ENCODE measurements at regions not wholly inside any gene's neighbourhood (a gene's known extent, or its start where the extent isn't known, plus 50 kb on each side); places are given as distances from the start of the nearest gene placed in this dataset.

GRCh38 chr5:167721926-167722440, 569.5 kb upstream of the WWC1 start:
- Mint-ChIP-seq H3K36me3 (no peaks in the 10 kb centered on the region), H3K4me1 (peaks cover 0 to 8% (median 3%) of the 10 kb centered on the region in 4 donors), H3K9me3 (peaks cover 0 to 6% (median 0%) of the 10 kb centered on the region in 9 donors), H3K4me3 (no peak overlapping the region), H3K27ac (no peak overlapping the region), H3K27me3 (peaks cover 0 to 15% (median 6%) of the 10 kb centered on the region in 5 donors)
- DNase-seq: no peak
- no peak for ATAC-seq
- POLR2A ChIA-PET: no interaction called here

DNA sequence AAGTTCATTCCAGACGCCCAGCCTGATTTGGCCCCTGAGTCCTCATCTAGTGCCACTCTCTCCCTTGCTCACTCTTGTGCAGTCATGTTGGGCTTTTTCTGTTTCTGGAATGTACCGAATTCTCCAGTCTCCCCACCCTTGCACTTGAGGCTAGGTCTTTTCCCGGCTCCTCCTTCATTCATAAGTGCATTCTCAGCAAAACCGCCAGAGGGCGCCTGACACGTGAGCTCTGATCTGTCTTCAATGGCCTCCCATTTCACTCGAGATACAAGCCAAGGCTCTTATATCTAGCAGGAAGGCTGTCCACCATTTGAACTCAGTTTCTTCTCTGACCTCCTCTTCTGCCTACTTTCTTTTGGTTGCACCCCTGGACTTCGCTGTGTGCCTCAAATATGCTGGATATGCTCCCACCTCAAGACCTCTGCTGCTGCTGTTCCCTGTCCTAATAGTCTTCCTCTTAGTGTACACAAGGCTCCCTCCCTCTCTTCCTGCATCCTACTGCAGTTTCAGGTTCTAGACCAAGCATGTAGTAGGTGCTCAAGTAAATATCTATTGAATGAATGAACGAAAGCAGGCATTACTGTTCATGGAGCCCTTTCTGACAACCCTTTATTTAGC, 568.1 kb upstream of the WWC1 start:
- Mint-ChIP-seq H3K36me3 (no peaks in the 10 kb centered on the region), H3K4me3 (no peak overlapping the region), H3K27ac (no peak overlapping the region), H3K27me3 (peaks cover 0 to 15% (median 6%) of the 10 kb centered on the region in 5 donors), H3K9me3 (peaks cover 0 to 6% (median 0%) of the 10 kb centered on the region in 9 donors), H3K4me1 (peaks cover 0 to 8% (median 3%) of the 10 kb centered on the region in 4 donors)
- ATAC-seq (peak; percentile 27 to 53), DNase-seq (peak in 8 of 10 donors; percentile 17 to 71 (median 35))
- POLR2A ChIA-PET: no interaction called here

- Mint-ChIP-seq H3K27me3 (peaks cover 0 to 15% (median 3%) of the 10 kb centered on the region in 5 donors), H3K9me3 (peaks cover 0 to 6% (median 0%) of the 10 kb centered on the region in 9 donors), H3K4me1 (peaks cover 0 to 8% (median 3%) of the 10 kb centered on the region in 4 donors), H3K4me3 (no peak overlapping the region), H3K27ac (no peak overlapping the region), H3K36me3 (no peaks in the 10 kb centered on the region)
- POLR2A ChIA-PET: no interaction called here
- no peak for DNase-seq
- ATAC-seq: no peak
Observed at GRCh38 chr5:167725264-167725663, 566.2 kb upstream of the WWC1 start.

DNA sequence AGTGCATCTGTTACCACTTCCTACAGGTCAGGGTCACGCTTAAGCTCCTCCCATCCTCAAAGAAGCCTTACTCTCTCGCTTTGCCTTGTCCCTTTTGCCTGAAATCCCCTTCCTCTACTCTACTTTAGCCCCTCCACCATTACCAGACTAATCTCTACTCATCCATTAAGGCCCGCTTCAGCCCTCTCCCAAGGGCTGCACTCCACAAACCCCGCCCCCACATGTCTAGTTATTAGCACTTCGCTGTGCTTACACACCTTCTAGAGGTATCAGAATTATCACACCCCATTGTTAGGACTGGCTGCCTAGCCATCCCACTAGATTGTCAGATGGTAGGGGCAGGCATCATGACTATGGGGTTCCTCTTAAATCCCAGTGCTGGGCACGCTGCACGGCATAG, 565.7 kb upstream of the WWC1 start:
- H3K9me3 Mint-ChIP-seq: peaks cover 0 to 6% (median 0%) of the 10 kb centered on the region in 9 donors
- no peak overlapping the region for H3K27ac Mint-ChIP-seq
- DNase-seq (no peak), ATAC-seq (no peak)
- POLR2A ChIA-PET: no interaction called here
- no peaks in the 10 kb centered on the region for H3K36me3 Mint-ChIP-seq
- H3K27me3 Mint-ChIP-seq: peaks cover 0 to 15% (median 3%) of the 10 kb centered on the region in 5 donors
- no peak overlapping the region for H3K4me3 Mint-ChIP-seq
- peaks cover 0 to 8% (median 3%) of the 10 kb centered on the region in 4 donors for H3K4me1 Mint-ChIP-seq

DNA sequence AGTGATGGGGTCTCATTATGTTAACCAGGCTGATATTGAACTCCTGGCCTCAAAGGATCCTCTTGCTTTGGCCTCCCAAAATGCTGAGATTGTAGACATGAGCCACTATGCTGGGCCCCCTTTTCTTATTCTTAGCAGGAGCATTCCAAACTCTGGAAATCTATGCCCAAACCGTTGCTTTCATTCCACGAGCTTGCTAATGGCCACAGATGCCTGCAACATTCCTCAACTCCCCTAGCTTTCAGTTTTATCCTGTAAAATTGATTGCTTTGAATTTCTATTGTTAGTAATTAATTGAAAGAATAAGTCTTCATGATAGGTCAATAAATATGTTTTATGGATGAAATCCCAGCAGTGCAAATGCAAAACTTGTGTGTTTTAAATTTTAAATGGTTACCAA, 564.8 kb upstream of the WWC1 start:
- H3K27ac Mint-ChIP-seq: no peak overlapping the region
- H3K4me3 Mint-ChIP-seq: no peak overlapping the region
- no peak for DNase-seq
- peaks cover 0 to 8% (median 3%) of the 10 kb centered on the region in 4 donors for H3K4me1 Mint-ChIP-seq
- ATAC-seq: no peak
- H3K9me3 Mint-ChIP-seq: peaks cover 0 to 6% (median 0%) of the 10 kb centered on the region in 9 donors
- H3K36me3 Mint-ChIP-seq: no peaks in the 10 kb centered on the region
- POLR2A ChIA-PET: interaction anchor here (0.6 kb wide), 1 partner anchor 1600 kb away, joined by 3 read pairs; no protein-coding TSS in a partner anchor
- H3K27me3 Mint-ChIP-seq: peaks cover 0 to 14% (median 3%) of the 10 kb centered on the region in 5 donors

GRCh38 chr5:167730121-167730520, 561.3 kb upstream of the WWC1 start:
- Mint-ChIP-seq H3K36me3 (no peaks in the 10 kb centered on the region), H3K27me3 (peaks cover 0 to 4% (median 0%) of the 10 kb centered on the region in 5 donors), H3K4me1 (no peaks in the 10 kb centered on the region), H3K4me3 (no peak overlapping the region), H3K9me3 (no peaks in the 10 kb centered on the region), H3K27ac (no peak overlapping the region)
- ATAC-seq (no peak), DNase-seq (no peak)
- POLR2A ChIA-PET: no interaction called here

GRCh38 chr5:167730656-167731055, 560.8 kb upstream of the WWC1 start:
- no peak for ATAC-seq
- POLR2A ChIA-PET: no interaction called here
- Mint-ChIP-seq H3K27me3 (peaks cover 0 to 3% (median 0%) of the 10 kb centered on the region in 5 donors), H3K4me3 (no peak overlapping the region), H3K9me3 (no peaks in the 10 kb centered on the region), H3K36me3 (no peaks in the 10 kb centered on the region), H3K4me1 (no peaks in the 10 kb centered on the region), H3K27ac (no peak overlapping the region)
- DNase-seq: no peak

DNA sequence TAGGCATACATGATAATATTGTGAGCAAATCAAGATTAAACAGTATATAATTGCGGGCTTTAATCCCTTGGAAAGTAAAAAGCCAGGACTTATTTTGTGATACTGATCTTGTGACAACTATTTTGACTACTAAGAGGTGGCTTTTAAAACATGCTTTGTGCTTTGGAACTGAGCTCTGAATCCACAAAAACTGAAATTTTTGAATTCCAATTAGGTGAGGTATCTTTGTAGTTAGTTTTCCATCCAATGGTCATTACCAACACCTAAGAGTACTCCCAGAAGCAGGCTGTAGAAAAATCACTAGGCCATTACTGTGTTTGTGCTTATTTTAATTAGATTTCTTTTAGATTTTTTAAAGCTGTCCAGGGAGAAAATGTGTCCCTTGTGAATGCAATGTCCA, 559.5 kb upstream of the WWC1 start:
- POLR2A ChIA-PET: no interaction called here
- H3K9me3 Mint-ChIP-seq: peaks cover 0 to 1% (median 0%) of the 10 kb centered on the region in 9 donors

DNA sequence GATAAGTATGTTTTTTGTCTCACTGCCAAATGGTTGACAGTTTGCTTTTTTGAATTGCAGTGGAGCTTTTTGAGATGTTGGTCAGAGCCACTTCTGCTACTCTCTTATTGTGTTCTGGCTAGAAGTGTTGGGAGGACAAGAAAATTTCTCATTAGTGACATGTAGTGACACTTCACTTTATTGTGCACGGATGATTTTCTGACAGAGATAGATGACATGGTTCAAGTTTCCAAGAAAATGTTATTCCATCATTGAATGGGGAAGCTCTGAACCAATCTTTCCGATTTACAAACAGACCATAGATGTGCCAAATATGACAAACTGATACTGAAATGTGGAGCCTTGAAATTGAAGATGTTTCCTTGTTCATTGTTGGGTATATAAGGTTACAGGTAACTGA, 558.9 kb upstream of the WWC1 start:
- ATAC-seq: no peak
- no peak overlapping the region for H3K27ac Mint-ChIP-seq
- no peak overlapping the region for H3K4me3 Mint-ChIP-seq
- DNase-seq: no peak
- peaks cover 0 to 3% (median 0%) of the 10 kb centered on the region in 9 donors for H3K9me3 Mint-ChIP-seq
- POLR2A ChIA-PET: no interaction called here
- H3K27me3 Mint-ChIP-seq: no peaks in the 10 kb centered on the region
- H3K4me1 Mint-ChIP-seq: no peaks in the 10 kb centered on the region
- H3K36me3 Mint-ChIP-seq: no peaks in the 10 kb centered on the region

More for the DNA sequence above, 559.5 kb upstream of the WWC1 start:
- no peaks in the 10 kb centered on the region for H3K36me3 Mint-ChIP-seq
- no peaks in the 10 kb centered on the region for H3K4me1 Mint-ChIP-seq
- no peak overlapping the region for H3K4me3 Mint-ChIP-seq
- DNase-seq (no peak), ATAC-seq (no peak)
- no peaks in the 10 kb centered on the region for H3K27me3 Mint-ChIP-seq
- no peak overlapping the region for H3K27ac Mint-ChIP-seq

DNA sequence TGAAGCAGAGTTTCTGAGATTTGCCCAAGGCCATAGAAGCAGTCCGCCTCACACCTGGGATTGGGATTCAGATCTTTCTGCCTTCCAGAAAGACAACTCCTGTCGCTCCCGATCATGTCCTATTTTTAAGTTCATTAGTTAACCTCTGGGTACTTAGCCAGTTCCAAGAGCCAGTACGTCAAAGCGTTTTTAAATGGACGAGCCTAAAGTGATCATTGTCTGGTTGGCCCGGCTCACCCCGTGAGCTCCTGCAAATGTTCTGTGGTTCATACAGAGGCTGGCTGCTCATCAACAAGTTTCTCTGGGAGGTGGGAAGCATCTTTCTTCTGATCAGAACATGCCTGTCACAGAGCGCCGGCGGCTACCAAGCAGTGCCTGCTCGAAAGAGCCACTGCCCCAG, 554.5 kb upstream of the WWC1 start:
- no peaks in the 10 kb centered on the region for H3K27me3 Mint-ChIP-seq
- H3K9me3 Mint-ChIP-seq: peaks cover 0 to 3% (median under 1%) of the 10 kb centered on the region in 9 donors
- no peak overlapping the region for H3K27ac Mint-ChIP-seq
- POLR2A ChIA-PET: no interaction called here
- H3K36me3 Mint-ChIP-seq: no peaks in the 10 kb centered on the region
- H3K4me3 Mint-ChIP-seq: no peak overlapping the region
- ATAC-seq (no peak), DNase-seq (no peak)
- H3K4me1 Mint-ChIP-seq: no peaks in the 10 kb centered on the region

DNA sequence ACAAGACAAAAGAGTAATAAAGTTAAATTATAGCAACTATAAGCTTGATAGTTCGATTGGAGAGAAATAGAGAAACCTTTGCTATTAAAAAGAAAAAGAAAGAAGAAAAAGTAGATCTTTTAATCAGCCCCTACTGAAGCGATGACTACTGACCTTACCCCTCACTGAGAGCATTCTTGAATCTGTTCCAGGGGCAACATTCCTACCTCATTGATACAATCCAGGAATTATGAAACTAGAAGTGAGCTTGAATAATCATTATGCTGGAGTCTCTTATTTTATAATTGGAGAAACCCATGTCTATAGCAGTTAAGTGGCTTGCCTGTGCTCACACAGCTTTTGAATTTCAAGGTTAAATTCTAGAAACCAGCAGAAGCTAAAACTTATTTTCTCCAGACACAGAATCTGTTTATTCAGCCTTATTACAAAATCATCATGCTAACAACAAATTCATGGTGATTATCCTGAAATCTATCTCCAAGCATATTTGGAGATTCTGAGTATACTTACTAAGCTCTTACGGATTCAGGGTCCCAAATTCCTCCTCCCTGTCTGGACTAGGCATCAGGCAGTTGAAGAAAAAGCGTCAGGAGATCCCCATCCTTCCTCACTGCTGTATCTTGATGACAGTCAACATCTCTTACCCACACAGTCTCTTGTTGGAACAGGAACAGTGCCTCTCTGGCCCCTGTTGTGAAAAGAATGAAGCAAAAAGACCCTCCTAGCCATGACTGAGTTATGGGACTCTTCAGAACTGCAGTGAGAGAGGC, 547.6 kb upstream of the WWC1 start:
- Mint-ChIP-seq H3K9me3 (peaks cover 0 to 8% (median 0%) of the 10 kb centered on the region in 9 donors), H3K27me3 (peaks cover 0 to 2% (median 0%) of the 10 kb centered on the region in 5 donors), H3K27ac (no peak overlapping the region), H3K4me3 (no peak overlapping the region), H3K36me3 (no peaks in the 10 kb centered on the region), H3K4me1 (no peaks in the 10 kb centered on the region)
- POLR2A ChIA-PET: no interaction called here
- ATAC-seq: no peak
- no peak for DNase-seq

DNA sequence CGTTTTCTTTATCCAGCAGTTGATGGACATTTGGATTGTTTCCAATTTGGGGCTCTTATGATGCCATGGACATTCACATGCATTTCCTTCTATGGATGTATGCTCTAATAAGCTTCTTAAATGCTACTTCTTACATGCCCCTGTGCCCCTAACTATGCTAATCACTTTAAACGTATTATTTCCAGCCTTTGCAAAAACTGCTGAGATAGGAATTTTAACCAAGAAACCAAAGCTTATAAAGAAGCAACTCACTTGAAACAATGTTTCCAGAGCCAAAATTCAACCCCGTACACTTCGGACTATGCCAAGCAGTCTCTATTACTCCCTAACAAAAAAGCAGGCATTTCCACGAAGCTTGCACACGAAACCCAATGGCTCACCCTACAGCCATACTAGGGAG, 545.6 kb upstream of the WWC1 start:
- POLR2A ChIA-PET: no interaction called here
- Mint-ChIP-seq H3K4me1 (no peaks in the 10 kb centered on the region), H3K4me3 (no peak overlapping the region), H3K27me3 (peaks cover 0 to 2% (median 0%) of the 10 kb centered on the region in 5 donors), H3K27ac (no peak overlapping the region), H3K36me3 (no peaks in the 10 kb centered on the region), H3K9me3 (peaks cover 0 to 10% (median 2%) of the 10 kb centered on the region in 9 donors)
- ATAC-seq (no peak), DNase-seq (no peak)

GRCh38 chr5:167750586-167750985, 540.9 kb upstream of the WWC1 start:
- POLR2A ChIA-PET: no interaction called here
- Mint-ChIP-seq H3K4me1 (no peaks in the 10 kb centered on the region), H3K36me3 (no peaks in the 10 kb centered on the region), H3K9me3 (peaks cover 0 to 9% (median 3%) of the 10 kb centered on the region in 9 donors), H3K27me3 (peaks cover 0 to 2% (median 0%) of the 10 kb centered on the region in 5 donors), H3K4me3 (no peak overlapping the region), H3K27ac (no peak overlapping the region)
- DNase-seq: no peak
- ATAC-seq: no peak
